ENCODE measurements at regions not wholly inside any gene's neighbourhood (a gene's known extent, or its start where the extent isn't known, plus 50 kb on each side); places are given as distances from the start of the nearest gene placed in this dataset.

DNA sequence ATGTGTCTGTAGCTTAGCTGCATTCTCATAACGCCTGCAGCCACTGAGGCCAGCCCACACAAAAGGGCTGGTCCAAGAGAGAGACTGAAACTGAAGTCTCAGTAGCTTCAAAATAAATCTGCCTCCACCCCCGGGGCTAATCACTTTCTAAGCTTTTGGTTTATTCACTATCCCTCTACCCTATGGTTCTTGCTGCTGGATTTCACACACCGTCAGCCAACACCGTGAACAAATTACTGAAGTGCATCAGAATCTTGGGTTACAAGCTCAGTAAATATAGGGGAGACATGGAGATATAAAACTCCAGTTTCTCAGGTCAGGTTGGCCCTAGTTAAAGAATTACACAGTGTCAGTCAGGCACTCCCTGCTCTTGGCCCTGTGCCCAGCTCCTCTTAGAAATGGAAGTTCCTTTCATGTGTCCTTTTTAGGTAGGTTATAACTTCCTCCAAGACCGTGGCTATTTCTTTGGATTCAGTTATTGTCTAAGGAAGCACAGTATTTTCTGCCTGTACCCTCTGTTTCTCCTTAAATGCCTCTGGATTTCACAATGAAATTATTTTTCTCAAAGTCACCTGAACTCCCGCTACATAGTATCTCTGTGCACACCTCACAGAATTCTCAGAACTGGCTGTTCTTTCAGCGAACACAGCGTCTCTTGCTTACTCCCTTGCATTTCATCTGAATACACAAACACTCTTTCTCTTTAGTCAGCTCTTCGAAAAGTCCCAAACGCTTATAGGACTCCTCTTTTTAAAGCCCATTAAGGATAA, 112.5 kb downstream of the FAM174A start:
- TF ChIP-seq POLR2A (IDR thresholded peaks at IDR 0.05) (no peak), CTCF (IDR thresholded peaks at IDR 0.05) (no peak), POLR2AphosphoS5 (IDR thresholded peaks at IDR 0.05) (no peak)

All from breast epithelium (tissue), 3 donors.